OCI-LY3 (cell line): ENCODE measurements at regions not wholly inside any gene's neighbourhood (a gene's known extent, or its start where the extent isn't known, plus 50 kb on each side); places are given as distances from the start of the nearest gene placed in this dataset.

Experiments
- EZH2phosphoT487 ChIP-seq: fragments of 200-600 bp; shearing (Covaris generic); IDR thresholded peaks from 2 replicates; pipeline ENCODE4 v1.6.1; 2018; ENCODE audit warnings: antibody characterized with exemption, mixed run types, low read depth
- TF ChIP-seq, protein P1 (sequence below): fragments of 200-600, 300-600 bp; sonication (generic); IDR thresholded peaks from 2 replicates; pipeline ENCODE4 v1.5.1; 2014; ENCODE audit warnings: antibody characterized with exemption, low read length, low read depth

DNA sequence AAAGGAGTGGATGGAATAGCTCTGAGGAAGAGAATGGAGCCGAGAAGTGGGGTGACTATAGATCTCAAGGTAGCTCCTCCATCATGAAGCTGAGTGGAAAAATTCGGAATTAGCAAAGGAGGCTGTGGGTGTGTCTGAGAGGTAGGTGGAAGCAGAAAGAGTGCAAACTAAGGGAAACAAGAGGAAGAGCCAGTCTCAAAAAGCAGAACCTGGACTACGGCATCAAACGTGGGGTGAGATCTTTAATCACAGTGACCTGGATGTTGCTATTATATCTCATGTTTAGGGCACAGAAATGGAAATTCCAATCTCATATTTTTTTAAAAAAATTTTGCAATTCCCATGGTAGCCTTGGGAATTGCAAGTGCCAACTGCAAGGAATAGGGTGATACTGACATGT is 162.5 kb upstream of the RASGEF1B start:
- TF ChIP-seq, protein P1, sequence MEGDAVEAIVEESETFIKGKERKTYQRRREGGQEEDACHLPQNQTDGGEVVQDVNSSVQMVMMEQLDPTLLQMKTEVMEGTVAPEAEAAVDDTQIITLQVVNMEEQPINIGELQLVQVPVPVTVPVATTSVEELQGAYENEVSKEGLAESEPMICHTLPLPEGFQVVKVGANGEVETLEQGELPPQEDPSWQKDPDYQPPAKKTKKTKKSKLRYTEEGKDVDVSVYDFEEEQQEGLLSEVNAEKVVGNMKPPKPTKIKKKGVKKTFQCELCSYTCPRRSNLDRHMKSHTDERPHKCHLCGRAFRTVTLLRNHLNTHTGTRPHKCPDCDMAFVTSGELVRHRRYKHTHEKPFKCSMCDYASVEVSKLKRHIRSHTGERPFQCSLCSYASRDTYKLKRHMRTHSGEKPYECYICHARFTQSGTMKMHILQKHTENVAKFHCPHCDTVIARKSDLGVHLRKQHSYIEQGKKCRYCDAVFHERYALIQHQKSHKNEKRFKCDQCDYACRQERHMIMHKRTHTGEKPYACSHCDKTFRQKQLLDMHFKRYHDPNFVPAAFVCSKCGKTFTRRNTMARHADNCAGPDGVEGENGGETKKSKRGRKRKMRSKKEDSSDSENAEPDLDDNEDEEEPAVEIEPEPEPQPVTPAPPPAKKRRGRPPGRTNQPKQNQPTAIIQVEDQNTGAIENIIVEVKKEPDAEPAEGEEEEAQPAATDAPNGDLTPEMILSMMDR, result no peak
- no peak for TF ChIP-seq EZH2phosphoT487
